ENCODE measurements at regions not wholly inside any gene's neighbourhood (a gene's known extent, or its start where the extent isn't known, plus 50 kb on each side); places are given as distances from the start of the nearest gene placed in this dataset.
"Not testable (repeated sequence)": the region's sequence is repeated elsewhere in the genome, so short reads cannot be mapped to it uniquely, and the experiment has no call there.

- no peak for DNase-seq
These were observed 122.5 kb downstream of the SOCS6 start for GRCh38 chr18:70411307-70411706.

GRCh38 chr18:70405052-70405451, 116.2 kb downstream of the SOCS6 start:
- no peak for DNase-seq

- DNase-seq: no peak
These were observed 111.6 kb downstream of the SOCS6 start for GRCh38 chr18:70400476-70400875.

DNA sequence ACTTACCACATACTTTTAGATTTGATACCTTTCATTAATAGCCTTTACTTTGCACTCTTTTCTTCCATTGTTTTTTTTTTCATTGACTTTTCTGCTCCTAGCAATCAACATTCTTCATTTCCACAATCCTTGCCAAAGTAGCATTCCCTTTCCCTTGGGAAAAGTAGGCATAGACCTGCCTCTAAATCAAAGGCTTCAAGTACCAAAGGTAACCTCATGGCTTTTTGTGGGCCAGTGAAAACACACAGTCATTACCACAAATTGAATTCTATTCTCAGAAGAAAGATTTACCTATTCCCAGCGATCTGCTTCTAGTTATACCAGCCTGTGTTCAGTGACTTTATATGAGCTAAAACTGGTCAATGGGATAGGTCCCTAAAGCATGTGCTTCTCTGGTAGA, 109.2 kb downstream of the SOCS6 start:
- no peak for DNase-seq

DNA sequence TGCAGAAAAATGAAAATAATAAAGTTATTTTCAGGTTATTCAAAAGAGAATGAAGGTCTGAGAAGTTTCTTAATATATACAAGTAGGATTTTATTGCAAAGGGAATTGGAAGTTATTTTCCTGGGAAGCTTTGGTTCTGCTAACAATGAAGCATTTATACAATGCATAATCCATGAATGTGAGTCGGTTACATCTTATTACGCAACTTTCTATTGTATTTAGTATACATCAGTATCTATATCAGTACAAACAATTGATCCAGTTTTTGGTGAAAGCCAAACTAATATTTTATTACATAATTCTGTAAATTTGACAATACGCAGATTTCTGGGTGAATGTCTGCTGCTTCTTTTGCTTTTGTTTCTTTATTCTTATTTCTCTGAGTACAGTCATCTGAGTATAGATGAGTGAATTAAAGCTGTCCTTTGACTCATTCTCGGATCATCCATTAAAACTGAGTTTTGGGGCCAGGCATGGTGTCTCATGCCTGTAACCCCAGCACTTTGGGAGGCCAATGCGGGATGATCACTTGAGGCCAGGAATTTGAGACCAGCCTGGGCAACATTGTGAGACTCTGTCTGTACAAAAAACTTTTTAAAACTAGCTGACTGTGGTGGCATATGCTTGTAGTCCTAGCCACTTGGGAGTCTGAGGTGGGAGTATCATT, 108.5 kb downstream of the SOCS6 start:
- DNase-seq: no peak

GRCh38 chr18:70395771-70396170, 106.9 kb downstream of the SOCS6 start:
- not testable (repeated sequence) for DNase-seq

DNA sequence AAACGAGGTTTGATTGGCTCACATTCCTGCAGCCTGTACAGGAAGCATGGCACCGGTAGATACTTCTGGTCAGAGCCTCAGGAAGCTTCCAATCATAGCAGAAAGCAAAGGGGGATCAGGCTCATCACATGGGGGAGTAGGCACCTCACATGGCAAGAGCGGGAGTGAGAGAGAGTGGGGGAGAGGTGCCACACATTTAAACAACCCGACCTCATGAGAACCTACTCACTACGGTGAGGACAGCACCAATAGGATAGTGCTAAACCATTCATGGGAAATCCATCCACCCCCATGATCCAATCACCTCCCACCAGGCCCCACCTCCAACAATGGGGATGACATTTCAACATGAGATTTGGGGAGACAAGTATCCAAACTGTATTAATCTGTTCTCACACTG, 105.8 kb downstream of the SOCS6 start:
- DNase-seq: no peak

GRCh38 chr18:70390371-70391090, 101.7 kb downstream of the SOCS6 start:
- DNase-seq: no peak

DNA sequence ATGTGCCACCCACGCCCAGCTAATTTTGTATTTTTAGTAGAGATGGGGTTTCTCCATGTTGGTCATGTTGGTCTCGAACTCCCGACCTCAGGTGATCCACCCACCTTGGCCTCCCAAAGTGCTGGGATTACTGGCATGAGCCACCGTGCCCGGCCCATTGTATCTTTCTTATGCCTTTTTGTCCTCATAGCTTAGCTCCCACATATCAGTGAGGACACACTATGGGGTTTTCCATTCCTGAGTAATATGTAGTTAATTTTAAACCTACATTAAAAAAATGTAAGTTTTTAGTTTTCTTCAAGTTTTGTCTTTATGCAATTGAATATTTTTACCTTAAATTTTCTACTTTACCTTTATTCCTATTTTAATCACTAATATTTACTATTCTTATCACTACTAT, 100.2 kb downstream of the SOCS6 start:
- not testable (repeated sequence) for DNase-seq

GRCh38 chr18:70387027-70387426, 98.2 kb downstream of the SOCS6 start:
- DNase-seq: no peak

DNA sequence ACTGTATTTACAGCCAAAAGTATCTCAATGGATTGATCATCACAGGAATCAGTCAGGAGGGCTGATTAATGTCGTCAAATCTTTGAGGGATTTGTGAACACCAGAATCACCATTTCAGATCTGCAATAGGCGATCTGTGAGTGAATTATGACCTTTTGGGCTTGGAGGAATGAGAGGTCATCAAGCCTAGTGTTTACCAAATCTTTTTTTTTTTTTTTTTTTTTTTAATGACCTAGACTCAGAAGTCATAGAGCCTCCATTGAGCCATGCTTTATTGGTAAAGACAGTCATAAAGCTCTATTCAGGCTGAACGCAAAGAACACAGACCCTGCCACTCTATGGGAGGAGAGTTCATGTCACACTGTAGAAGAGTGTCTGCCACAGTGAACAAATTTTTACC, 97.7 kb downstream of the SOCS6 start:
- DNase-seq: no peak

DNA sequence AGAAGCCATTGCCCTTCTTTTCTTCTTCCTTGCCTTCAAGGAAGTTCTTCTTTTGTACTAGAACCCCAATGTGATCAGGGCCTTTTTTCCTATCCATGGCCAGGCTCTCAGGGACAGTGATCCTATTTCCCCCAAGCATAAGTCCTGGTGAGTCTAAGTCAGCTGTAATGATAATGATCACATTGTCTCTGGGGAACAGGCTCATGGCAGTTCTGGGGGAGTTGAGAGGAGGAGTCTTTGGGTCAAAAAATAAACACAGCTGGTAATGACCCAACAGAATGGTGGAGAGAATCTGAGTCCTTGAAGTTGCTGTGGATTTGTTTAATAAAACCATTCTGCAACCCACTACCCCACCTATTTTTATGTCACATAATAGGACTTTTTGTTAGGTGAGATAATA, 96.6 kb downstream of the SOCS6 start:
- no peak for DNase-seq

DNA sequence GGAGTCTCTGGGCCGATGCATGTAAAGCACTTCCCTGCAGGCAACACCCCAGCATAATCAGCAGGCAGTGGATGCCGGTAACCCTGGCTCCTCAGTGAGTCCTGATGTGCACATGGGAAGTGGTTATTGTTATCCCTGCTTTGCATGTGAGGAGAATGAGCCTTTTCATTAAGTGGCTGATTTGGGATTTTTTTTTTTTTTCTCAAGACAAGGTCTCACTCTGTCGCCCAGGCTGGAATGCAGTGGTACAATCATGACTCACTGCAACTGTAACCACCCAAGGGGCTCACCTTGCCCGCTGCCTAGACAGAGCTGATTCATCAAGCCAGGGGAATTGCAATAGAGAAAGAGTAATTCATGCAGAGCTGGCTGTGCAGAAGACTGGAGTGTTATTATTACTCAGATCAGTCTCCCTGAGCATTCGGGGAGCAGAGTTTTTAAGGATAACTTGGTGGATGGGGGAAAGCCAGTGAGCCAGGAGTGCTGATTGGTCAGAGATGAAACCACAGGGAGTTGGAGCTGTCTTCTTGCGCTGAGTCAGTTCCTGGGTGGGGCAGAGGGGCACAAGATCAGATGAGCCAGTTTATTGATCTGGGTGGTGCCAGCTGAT, 95.4 kb downstream of the SOCS6 start:
- DNase-seq: no peak

DNA sequence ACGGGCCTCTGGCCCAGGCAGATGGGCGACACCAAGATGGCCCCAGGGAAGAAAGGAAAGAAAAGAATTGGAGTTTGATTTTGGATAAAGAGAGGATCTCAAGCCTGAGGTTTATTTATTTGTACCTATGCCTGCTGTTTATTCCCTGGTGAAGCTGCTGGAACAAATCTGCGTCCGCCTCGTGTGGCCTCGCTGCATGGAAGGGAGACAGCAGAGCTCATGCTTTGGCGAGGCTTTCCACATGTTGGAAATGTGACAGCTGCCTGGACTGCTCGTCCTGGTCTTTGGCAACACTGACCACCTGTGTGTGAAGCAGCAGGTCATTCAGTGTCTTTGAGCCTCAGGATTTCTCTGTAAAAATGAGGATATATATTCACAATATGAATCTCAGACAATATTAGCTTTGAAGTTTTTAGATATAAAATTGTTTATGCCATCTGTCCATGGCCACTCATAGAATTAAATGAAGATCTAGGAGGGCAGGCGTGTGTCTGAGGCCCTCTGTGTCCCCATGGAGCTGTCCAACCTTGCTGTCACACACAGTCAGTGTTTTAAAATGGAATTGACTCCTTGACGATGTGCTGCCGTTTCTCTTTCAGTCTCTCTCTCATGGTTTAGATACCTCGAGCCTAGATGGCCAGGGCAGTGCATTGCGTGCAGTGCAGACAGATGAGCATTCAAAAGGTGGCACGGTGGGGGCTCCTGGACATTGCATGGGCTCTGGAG, 94.3 kb downstream of the SOCS6 start:
- no peak for DNase-seq

DNA sequence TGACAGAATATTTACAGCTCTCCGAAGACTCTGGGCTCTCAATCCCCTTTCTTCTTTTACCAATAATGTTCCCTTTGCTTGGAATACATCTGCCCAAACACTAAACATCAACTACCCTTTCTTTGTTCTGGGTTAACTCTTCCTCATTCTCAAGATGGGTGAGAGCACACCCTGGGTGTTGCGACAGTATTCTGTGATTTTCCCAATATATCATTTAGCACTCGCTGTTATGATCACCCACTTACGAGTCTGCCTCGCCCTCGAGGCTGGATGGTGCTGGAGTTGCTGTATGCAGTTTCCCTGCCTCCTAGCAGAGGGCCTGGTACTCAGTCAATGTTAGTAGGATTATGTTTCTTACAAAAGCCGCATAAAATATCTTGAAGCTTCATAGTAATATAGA, 93.2 kb downstream of the SOCS6 start:
- DNase-seq: no peak

DNA sequence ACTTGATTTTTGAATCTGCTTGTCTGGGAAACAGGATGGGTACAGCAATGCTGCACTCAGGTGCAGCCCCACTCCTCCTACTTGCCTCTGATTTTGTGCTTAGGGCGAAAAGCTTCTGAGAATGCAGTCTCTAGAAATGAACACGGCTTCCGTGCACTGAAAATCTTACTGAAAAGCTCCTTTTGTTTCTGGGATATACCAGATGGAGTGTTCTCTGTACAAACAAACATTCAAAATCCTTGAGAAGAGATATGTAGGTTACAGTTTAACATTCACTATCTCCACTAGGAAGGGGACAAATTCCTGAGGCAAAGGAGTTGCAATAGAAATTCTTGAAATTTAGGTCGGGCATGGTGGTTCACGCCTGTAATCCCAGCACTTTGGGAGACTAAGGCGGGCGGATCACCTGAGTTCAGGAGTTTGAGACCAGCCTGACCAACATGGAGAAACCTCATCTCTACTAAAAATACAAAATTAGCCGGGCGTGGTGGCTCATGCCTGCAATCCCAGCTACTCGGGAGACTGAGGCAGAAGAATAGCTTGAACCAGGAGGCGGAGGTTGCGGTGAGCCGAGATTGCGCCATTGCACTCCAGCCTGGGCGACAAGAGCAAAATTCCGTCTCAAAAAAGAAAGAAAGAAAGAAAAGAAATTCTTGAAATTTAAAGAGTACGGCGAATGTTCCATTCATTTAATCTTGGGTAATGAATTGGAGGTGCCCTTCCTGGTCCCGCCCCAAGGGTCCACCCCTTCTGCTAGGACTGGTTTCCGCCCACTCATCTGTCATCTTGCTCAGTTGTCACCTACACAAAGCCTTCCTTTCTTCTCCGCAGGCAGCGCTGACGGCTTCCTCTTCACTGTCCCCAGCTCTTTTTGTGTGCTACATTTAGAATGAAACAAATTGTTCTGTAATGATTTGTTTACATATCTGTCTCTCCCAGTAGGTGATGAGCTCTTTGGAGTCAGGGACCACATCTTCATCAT, 92.4 kb downstream of the SOCS6 start:
- DNase-seq: no peak
